Cortex of kidney (tissue), 1 donor: ENCODE measurements at regions not wholly inside any gene's neighbourhood (a gene's known extent, or its start where the extent isn't known, plus 50 kb on each side); places are given as distances from the start of the nearest gene placed in this dataset.

ENCODE experiments used
- DNase-seq: peaks from one replicate; lab custom pipeline; 2025; lab: John Stamatoyannopoulos, UW

GRCh38 chr12:127414636-127415035, 852.3 kb upstream of the TMEM132C start:
- DNase-seq = no peak

GRCh38 chr12:127416796-127417195, 850.2 kb upstream of the TMEM132C start:
- DNase-seq = no peak

- no peak for DNase-seq
These were observed 847.9 kb upstream of the TMEM132C start for GRCh38 chr12:127419111-127419510.

GRCh38 chr12:127421614-127422013, 845.4 kb upstream of the TMEM132C start:
- no peak for DNase-seq

GRCh38 chr12:127422935-127423566, 843.9 kb upstream of the TMEM132C start:
- DNase-seq = no peak

- DNase-seq = no peak
These were observed 841.5 kb upstream of the TMEM132C start for GRCh38 chr12:127425474-127425873.

- DNase-seq = no peak
These were observed 838.5 kb upstream of the TMEM132C start for GRCh38 chr12:127428420-127428819.

GRCh38 chr12:127429551-127430285, 837.3 kb upstream of the TMEM132C start:
- DNase-seq = no peak

GRCh38 chr12:127430401-127430800, 836.6 kb upstream of the TMEM132C start:
- no peak for DNase-seq

GRCh38 chr12:127431177-127431576, 835.8 kb upstream of the TMEM132C start:
- DNase-seq = no peak

GRCh38 chr12:127431594-127431993, 835.4 kb upstream of the TMEM132C start:
- DNase-seq = no peak

GRCh38 chr12:127435439-127435838, 831.5 kb upstream of the TMEM132C start:
- no peak for DNase-seq

GRCh38 chr12:127438512-127439244, 828.3 kb upstream of the TMEM132C start:
- DNase-seq = no peak

- DNase-seq = no peak
These were observed 821.3 kb upstream of the TMEM132C start for GRCh38 chr12:127445581-127446139.

- no peak for DNase-seq
These were observed 818.1 kb upstream of the TMEM132C start for GRCh38 chr12:127448906-127449305.

- no peak for DNase-seq
These were observed 816.1 kb upstream of the TMEM132C start for GRCh38 chr12:127450826-127451225.

- no peak for DNase-seq
These were observed 811.4 kb upstream of the TMEM132C start for GRCh38 chr12:127455347-127456265.

- DNase-seq = no peak
These were observed 809.2 kb upstream of the TMEM132C start for GRCh38 chr12:127457726-127458125.

GRCh38 chr12:127459166-127459565, 807.8 kb upstream of the TMEM132C start:
- no peak for DNase-seq

GRCh38 chr12:127459687-127460086, 807.3 kb upstream of the TMEM132C start:
- DNase-seq = no peak

GRCh38 chr12:127463237-127463636, 803.7 kb upstream of the TMEM132C start:
- no peak for DNase-seq

- DNase-seq = no peak
These were observed 797.6 kb upstream of the TMEM132C start for GRCh38 chr12:127469331-127469730.
